Occipital lobe (tissue), 1 donor: ENCODE measurements at regions not wholly inside any gene's neighbourhood (a gene's known extent, or its start where the extent isn't known, plus 50 kb on each side); places are given as distances from the start of the nearest gene placed in this dataset.
"Not testable (repeated sequence)": the region's sequence is repeated elsewhere in the genome, so short reads cannot be mapped to it uniquely, and the experiment has no call there.

Experiments used
- DNase-seq: peaks from one replicate; lab custom pipeline; 2025; lab: John Stamatoyannopoulos, UW

DNA sequence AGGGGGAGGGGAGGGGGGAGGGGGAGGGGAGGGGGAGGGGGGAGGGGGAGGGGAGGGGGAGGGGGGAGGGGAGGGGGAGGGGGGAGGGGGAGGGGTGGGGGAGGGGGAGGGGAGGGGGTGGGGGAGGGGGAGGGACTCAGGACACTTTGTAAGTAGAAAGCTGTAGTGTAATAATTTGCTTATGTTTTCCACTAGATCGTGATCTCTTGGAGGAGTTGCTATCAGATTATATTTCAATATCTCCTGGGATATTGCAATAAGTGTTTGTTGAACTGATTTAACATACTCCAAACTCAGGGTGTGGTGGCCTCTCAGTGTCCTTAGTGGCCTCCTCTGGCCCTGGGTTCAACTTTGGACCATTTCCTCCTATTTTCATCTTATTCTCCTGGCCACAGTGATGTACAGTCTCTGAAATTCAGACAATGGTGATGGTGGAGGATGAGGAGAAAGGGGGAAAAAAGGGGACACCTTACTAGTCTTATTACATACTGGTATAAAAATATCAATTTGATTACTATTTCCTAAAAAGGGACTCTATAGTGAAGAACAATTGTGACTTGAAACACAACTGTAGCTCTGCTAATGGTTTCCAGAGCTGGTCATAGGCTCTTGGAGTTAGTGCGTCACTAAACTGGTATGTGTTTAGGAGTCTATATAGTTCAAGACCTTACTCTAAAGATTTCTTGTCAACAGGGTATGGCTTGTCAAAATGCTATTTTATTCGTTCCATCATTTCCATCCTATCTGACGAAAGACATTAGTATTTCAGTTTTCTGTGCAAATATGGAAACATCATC, 89.6 kb downstream of the DDX1 start:
- DNase-seq = no peak

DNA sequence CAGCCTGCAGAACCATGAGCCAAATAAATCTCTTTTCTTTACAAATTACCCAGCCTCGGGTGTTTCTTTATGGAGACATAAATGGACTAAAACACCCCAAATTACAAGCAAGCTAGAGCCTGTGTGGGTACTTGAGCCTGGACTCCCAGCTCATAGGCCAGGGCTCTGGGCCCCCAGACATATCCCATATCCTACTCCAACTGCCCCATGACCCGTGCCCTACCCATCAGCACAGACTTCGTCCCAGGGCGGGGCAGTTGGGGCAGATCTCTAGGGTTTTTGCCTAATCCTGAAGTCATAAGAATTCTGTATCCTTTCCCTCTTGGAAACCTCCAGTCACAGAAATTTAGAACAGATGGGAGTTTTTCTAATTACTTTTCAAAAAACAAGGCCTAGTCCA, 90.7 kb downstream of the DDX1 start:
- DNase-seq = no peak

DNA sequence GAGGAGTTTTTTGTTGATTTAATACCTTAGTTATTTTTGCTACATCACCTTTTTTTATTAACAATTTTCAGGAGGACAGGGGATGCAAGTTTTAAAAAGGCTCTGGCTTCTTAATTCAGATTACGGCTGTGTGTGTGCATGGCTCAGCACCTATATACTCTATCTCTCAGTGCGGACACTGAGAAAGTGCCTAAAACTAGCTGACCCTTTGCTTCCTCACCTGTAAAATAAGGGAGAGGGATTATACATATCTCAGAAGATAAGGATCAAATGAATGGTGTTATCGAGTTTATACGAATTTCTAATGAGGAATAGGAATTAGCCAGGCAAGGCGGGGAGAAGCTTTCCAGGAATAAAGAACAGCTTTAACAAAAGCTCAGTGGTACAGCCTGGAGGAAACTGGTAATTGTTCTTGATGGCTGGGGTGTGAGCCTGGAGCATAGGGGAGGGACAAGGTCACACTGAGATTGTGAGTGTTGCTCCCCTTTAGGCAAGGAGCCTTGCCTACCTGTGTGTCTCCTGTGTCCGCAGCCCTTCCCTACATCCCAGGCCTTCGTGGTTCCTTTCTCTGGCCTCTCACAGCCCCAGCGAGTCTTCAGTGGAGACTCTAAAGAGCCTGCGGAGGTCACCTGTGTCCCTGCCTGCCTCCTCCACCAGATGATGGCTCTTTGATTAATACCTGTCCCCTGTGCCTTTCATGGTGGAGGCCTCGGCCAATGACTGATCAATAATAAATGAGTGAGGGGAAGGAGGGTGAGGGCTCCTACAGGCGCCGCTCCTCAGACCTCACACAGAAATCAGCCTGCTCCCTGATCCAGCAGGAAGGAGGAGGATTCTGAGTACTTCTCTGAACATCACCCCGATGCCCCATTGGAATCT, 92.7 kb downstream of the DDX1 start:
- DNase-seq = no peak

DNA sequence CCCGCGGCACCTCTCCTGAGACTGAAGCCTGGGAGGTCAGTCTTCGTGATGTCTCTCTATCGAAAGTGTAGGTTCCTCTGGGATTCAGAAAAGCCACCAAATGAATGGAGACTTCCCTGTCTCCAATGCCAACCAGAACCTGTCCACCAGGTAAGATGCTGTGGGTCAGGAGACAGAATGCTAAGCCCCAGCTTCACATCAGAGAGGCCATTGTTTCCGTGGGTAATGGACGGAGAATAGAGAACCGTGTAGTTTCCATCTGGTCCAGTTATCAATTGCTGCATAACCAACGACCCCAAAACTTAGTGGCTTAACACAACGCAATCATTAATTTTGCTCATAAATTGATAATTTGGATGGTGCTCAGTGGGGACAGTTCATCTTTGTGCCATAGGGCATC, 93.5 kb downstream of the DDX1 start:
- DNase-seq = no peak

DNA sequence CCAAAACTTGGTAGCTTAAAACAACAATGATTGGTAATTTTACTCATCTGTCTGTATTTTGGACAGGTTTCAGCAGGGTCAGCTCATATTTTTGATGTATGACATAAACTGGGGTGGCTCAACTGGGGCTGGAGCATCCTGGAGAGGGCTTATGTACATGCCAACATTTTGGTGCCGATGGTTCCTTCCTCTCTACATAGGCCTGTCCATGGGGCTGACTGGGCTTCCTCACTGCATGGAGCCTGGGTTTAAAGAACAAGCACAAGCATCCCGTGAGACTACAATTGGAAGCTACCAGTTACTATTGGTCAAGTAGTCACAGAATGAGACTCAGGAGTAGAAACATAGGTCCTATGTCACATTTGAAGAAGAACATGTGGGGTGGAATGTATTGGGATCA, 95.0 kb downstream of the DDX1 start:
- DNase-seq = no peak

DNA sequence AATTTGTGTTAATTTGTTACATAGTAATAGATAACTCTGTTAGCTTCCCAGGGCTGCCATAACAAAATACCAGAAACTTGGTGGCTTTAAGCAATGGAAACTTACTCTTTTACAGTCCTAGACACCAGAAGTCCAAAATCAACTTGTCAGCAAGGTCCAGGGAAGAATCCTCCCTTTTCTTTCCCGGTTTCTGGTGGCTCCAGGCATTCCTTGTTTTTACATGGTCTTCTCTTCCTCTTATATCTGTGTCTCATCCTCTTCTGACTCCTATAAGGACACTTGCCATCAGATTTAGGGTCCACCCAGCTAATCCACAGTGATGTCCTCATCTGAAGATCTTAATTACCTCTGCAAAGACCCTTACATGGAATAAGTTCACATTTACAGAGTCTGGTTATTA, 95.6 kb downstream of the DDX1 start:
- no peak for DNase-seq

DNA sequence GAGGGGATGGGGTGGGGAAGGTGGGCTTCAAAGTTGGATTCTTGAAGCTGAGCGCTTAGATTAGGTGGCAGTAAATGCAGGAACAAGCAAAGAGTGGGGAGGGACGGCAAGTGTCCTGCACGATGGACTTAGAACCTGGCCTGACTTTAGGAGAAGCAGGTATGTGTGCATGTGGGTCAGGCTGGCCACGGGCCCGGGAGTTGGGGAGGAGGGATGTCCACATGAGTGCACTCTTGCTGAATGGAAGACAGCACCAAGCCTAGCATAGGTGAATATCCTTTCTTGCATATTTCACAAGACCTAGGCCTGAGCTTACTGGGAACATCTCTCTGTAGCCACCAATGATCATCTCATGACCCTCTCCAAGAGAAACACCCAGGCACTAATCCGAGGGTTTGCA, 96.1 kb downstream of the DDX1 start:
- no peak for DNase-seq

DNA sequence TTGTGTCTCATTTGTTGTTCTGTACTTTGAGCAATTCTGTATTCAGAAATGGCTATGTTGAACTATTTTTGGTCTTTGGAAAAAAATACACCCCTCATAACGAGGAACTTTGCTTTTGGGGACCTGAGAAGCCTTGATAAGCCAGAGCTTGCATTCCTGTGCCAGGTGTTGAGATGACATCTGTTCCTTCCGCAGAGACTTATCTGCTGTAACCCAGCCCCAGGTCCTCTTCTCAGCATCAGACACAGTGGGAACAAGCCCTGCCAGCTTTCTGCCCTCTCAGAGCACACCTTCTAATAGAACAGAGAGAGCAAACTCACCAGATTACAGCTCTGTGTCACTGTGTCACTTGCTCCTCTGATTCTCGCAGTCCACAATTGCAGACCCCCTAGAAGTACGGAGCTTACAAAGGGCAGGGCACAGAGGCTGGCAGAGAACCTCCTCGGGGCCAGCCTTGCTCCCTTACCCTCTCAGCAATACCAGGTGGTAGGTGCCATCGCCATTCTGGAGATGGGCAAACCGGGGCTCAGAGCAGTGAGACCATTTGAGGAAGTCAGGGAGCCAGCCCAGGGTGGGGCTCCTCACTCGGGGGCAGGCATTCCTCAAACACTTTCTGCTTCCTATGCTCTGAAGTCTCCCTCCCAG, 97.4 kb downstream of the DDX1 start:
- DNase-seq = no peak

DNA sequence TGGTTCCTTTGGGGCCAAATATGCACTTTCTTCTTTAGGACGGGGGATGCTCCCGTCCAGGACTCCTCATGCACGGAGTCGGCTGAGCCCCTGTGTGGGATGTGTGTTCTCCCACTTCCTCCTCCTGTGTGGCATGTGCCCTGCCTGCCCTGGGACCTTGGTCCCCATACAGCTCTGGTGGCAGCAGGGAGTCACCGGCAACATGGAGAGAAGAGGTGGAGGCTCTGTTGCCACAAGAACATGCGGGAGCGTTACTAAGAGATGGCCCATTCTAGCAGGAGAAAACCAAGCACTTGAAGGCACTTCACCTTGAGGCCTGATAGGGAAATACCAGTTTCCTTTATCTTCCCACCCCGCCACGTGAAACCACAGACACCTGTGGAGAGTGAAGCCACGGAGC, 98.0 kb downstream of the DDX1 start:
- no peak for DNase-seq

DNA sequence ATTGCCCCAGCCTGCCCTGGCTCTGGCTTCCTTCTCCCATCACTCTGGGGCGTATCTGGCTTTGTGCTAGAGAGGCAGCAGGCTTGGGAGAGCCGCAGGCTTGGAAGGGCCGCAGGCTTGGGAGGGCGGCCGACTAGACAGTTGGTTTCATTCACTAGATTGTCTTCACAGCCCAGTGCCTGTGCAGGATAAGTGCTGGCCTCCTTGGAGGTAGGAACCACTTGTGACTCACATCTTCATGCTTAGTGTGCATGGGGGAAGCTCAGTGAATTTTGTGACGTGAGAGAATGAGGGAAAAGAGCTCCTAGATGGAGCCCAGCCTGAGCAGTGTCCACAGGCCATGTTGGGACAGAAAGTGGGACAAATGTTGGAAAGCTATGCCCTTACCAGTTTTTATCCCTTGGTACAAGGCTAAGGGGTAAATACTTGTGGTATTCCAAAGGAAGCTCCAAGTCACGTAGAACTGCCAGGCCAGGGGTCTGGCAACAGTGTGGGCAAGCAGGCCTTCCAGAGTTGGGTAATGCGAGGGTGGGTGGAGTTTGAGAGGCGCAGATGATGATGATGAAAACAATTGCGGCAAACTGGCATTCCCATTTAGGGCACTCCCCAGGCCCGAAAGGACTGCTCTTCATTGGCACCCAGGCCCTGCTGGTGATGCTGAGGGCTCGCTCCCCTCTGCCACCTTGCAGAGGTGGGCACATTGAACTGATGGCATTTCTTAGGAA, 100.1 kb downstream of the DDX1 start:
- no peak for DNase-seq

DNA sequence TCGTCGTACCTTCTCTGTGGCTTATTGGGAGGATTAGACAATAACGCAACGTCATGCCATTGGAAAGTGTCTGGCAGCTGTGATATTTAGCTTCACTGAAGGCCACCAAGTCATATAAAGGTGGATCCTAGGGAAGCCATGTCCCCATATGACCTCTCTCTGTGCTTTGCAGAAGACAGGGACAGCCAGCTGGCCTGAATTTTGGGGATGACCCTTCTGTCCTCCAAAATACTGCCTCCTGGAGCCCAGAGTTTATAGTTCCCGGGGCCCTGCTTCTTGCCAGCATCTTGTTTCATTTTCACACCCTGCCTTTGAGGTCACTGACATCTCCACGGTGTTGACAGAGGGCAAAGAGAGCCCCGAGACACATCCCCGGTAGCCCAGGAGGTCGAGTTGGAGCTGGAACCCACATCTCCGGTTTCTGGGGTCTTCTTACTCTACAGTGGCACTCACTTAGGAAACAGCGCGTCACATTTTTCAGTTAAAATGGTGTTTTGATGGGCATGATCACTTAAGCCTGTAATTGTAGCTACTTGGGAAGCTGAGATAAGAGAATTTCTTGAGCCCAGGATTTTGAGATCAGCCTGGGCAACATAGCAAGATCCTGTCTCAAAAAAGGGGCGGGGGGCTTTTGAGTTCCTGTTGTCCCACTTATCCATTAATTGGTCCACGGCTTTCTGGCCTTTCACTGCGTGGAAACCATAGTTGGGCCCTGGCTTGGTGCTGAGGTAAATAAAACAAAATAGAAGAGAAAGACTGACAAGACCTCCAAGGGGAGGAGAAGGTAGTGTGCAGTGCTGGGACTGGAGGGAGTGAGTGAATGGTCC, 101.1 kb downstream of the DDX1 start:
- no peak for DNase-seq

DNA sequence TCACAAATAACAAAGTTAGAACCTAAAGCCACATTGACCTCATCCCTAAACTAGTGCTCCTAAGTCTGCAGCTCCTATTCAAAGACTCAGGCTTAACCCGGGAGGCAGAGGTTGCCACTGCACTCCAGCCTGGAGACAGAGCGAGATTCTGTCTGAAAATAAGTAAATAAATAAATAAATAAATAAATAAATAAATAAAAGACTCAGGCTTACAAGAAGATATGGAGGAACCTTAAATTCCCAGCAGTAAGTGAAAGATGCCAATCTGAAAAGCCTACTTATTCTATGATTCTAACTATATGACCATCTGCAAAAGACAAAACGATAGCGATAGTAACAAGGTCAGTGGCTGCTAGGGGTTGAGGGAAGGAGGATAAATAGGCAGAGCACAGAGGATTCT, 101.7 kb downstream of the DDX1 start:
- DNase-seq = no peak

DNA sequence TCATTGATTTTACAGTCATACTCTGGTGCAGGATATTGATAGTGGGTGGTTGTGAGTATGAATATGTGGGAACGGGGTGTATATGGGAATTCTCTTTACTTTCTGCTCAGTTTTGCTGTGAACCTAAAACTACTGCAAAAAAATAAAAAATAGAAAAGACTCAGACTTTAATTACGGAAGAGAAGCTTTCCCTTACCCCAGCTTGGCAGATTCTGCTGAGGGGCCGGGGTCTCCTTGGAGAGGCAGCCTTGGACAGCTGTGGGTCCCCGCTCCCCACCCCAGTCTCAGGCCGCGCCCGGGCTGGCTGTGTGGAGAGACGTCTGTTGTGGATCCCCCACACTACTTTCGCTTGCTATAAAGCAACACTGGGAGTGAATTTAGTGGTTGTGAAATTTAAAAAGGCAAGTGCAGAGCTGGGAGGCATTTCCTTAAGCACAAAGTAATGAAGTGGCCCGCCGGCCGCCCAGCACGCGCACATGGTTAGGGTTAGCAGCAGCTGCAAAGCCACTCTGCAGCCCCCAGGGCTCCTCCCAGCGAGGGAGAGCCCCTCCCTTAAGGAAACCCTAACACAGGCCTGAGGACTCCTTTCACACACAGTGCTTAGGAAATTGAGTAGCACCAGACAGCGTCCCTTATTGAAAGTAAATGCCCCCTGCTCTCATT, 102.4 kb downstream of the DDX1 start:
- no peak for DNase-seq

DNA sequence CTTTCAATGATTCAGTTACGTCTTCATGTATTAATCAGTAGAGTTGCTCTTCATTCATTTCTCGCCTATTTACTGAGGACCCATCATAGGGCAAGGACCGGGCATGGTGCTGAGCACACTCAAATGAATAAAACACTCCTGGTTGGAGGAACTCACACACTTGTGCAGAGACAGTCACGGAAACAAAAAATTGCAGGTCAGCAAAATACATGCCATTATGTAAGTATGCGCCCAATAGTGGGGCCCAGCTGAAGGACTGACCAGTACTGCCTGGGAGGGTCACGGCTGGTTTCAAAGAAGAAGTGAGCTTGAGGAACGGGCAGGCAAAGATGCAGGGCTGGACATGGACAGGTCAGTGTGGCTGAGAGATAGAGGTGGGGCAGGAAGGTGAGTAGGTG, 102.9 kb downstream of the DDX1 start:
- DNase-seq = no peak

DNA sequence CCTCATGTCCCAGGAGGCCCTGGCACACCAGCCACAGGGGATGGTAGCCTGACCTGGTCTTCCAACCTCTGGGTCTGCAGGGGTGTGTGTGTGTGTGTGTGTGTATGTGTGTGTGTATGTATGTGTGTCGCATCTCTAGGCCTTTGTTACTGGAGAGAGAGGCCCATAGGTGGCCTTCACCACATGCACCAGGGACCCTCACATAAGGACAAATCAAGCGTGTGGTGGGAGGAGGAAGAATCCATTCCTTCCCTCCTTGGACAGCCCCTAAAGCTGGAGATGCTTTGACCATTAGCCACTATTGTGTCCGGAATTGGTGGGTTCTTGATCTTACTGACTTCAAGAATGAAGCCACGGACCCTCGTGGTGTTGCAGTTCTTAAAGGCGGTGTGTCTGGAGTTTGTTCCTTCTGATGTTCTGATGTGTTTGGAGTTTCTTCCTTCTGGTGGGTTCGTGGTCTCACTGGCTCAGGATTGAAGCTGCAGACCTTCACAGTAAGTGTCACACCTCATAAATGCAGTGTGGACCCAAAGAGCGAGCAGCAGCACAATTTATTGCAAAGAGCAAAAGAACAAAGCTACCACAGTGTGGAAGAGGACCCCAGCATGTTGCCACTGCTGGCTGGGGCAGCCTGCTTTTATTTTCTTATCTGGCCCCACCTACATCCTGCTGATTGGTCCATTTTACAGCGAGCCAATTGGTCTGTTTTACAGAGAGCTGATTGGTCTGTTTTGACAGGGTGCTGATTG, 104.1 kb downstream of the DDX1 start:
- DNase-seq = no peak

DNA sequence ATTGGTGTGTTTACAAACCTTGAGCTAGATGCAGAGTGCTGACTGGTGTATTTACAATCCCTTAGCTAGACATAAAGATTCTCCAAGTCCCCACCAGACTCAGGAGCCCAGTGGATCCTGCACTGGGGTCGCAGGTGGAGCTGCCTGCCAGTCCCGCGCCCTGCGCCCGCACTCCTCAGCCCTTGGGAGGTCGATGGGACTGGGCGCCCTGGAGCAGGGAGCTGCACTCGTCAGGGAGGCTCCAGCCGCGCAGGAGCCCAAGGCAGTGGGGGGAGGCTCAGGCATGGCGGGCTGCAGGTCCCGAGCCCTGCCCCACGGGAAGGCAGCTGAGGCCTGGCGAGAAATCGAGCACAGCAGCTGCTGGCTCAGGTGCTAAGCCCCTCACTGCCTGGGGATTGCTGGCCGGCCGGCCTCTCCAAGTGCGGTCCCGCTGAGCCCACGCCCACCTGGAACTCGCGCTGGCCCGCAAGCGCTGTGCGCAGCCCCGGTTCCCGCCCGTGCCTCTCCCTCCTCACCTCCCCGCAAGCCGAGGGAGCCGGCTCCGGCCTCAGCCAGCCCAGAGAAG, 105.0 kb downstream of the DDX1 start:
- DNase-seq = not testable (repeated sequence)

DNA sequence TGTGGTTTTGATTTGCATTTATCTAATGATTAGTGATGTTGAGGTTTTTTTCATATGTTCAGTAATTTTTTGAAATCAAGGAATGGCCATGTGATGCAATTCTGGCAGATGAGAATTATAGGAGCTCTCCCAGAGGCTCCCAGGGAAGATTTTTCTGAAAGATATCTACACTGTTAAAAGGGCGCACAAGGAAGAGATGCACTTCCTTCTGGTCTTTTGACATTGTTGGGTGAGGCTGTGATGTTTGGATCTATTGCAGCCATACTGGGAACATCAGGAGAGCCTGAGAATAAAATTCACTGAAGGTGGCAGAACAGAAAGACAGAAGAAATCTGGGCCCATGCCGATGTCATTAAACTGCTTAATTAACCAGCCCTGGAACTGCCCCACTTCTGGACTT, 108.5 kb downstream of the DDX1 start:
- no peak for DNase-seq

DNA sequence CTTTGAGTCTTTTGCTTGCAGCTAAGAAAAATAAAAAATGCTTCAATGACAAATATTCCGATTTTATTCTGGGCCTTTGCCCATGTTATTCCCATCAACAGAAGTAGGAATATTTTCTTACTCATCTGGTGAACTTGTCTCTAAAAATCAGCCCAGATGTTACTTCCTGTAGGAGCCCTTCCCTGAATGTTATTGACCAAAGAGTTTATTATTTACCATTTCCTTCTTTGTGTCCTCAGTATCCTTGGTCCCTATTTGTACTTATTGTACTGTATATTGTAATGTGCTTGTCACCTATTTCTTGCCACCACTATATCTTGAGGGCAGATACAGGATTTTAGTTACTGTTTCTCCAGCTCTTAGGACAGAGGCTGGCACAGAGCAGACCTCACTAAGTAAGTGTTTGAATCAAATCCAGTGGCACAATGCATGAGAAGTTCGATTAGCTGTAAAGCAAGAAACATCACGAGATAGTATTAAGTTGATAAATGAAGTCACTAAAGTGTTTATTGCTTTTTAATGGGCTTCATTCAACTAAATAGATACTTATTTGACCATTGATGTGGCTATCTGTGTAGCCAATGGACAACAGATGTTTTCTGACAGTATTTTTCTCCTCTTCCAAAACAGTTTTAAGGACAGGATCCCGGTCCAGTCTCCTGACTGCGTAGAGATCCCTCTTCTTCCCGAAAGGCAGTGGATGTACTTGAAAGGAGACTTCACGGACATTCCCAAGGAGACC, 109.1 kb downstream of the DDX1 start:
- no peak for DNase-seq
